KMS-11 (cell line): ENCODE measurements at regions not wholly inside any gene's neighbourhood (a gene's known extent, or its start where the extent isn't known, plus 50 kb on each side); places are given as distances from the start of the nearest gene placed in this dataset.

Experiments
- H2AFZ ChIP-seq: fragments of 200-600 bp; sonication (generic); 2 replicates; pipeline ENCODE4 v1.6.1; 2016; ENCODE audit warnings: antibody characterized with exemption, mixed run types, low read depth
- H3K27ac ChIP-seq: fragments of 200-600 bp; sonication (generic); 2 replicates; pipeline ENCODE4 v1.6.1; 2016; ENCODE audit warnings: mild to moderate bottlenecking, mixed run types
- H3K27me3 ChIP-seq: fragments of 200-600 bp; sonication (generic); 2 replicates; pipeline ENCODE4 v1.6.1; 2017; ENCODE audit warnings: mild to moderate bottlenecking, low read depth, mixed run types, moderate library complexity; ENCODE audit not compliant: insufficient read depth
- H3K36me3 ChIP-seq: fragments of 200-600 bp; sonication (generic); 2 replicates; pipeline ENCODE4 v1.6.1; 2017; ENCODE audit warnings: mild to moderate bottlenecking, mixed run types; ENCODE audit not compliant: insufficient read depth
- H3K4me1 ChIP-seq: fragments of 200-600 bp; sonication (generic); 2 replicates; pipeline ENCODE4 v1.6.1; 2016; ENCODE audit warnings: mild to moderate bottlenecking, low read depth, mixed run types; ENCODE audit not compliant: poor library complexity, severe bottlenecking
- H3K4me2 ChIP-seq: fragments of 200-600 bp; sonication (generic); 2 replicates; pipeline ENCODE4 v1.7.0; 2016; ENCODE audit warnings: mild to moderate bottlenecking, mixed run types
- H3K4me3 ChIP-seq: fragments of 200-600 bp; sonication (generic); IDR thresholded peaks from 2 replicates; pipeline ENCODE4 v1.6.1; 2017; ENCODE audit warnings: low read depth, low read length, mixed read lengths; ENCODE audit not compliant: insufficient read depth
- H3K79me2 ChIP-seq: fragments of 200-600 bp; sonication (generic); 2 replicates; pipeline ENCODE4 v1.6.1; 2016; ENCODE audit warnings: low read depth, mixed run types; ENCODE audit not compliant: insufficient read depth
- H3K9ac ChIP-seq: fragments of 200-600 bp; sonication (generic); 2 replicates; pipeline ENCODE4 v1.6.1; 2016; ENCODE audit warnings: mild to moderate bottlenecking, mixed run types
- H4K20me1 ChIP-seq: fragments of 200-600 bp; sonication (generic); 2 replicates; pipeline ENCODE4 v1.6.1; 2016; ENCODE audit warnings: mild to moderate bottlenecking, mixed run types; ENCODE audit not compliant: insufficient read depth
- TF ChIP-seq, protein P1 (sequence below): fragments of 200-600 bp; sonication (generic); conservative IDR thresholded peaks from 2 replicates; pipeline ENCODE4 v1.6.1; 2017; ENCODE audit warnings: low read depth, mild to moderate bottlenecking, antibody characterized with exemption, low read length, moderate library complexity, mixed read lengths

DNA sequence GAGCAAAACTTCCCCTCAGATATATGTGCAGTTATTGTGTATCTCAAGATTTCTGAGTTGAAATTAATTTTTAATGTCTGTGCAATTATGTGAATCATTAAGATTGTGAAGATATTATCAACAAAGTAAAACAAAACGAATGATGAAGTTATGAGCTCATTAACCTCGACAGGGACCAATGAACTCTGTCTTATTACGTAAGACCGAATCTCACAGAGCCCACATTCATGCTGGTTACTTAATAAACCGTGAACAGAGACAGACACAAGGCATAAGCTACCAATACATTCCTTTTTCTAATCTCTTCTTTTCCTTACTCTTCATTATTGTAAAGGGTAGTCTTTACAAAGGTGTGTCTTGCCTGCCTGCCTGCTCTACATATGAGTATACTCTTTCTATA, 568.7 kb downstream of the RPS29 start:
- TF ChIP-seq, protein P1, sequence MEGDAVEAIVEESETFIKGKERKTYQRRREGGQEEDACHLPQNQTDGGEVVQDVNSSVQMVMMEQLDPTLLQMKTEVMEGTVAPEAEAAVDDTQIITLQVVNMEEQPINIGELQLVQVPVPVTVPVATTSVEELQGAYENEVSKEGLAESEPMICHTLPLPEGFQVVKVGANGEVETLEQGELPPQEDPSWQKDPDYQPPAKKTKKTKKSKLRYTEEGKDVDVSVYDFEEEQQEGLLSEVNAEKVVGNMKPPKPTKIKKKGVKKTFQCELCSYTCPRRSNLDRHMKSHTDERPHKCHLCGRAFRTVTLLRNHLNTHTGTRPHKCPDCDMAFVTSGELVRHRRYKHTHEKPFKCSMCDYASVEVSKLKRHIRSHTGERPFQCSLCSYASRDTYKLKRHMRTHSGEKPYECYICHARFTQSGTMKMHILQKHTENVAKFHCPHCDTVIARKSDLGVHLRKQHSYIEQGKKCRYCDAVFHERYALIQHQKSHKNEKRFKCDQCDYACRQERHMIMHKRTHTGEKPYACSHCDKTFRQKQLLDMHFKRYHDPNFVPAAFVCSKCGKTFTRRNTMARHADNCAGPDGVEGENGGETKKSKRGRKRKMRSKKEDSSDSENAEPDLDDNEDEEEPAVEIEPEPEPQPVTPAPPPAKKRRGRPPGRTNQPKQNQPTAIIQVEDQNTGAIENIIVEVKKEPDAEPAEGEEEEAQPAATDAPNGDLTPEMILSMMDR: no peak
- no peak overlapping the region for H3K4me3 ChIP-seq
- H3K79me2 ChIP-seq: no peaks in the 10 kb centered on the region
- no peaks in the 10 kb centered on the region for H3K36me3 ChIP-seq
- H2AFZ ChIP-seq: no peak overlapping the region
- no peak overlapping the region for H3K27ac ChIP-seq
- H3K4me1 ChIP-seq: no peaks in the 10 kb centered on the region
- no peak overlapping the region for H3K9ac ChIP-seq
- H4K20me1 ChIP-seq: no peaks in the 10 kb centered on the region
- no peak overlapping the region for H3K4me2 ChIP-seq
- H3K27me3 ChIP-seq: no peaks in the 10 kb centered on the region

DNA sequence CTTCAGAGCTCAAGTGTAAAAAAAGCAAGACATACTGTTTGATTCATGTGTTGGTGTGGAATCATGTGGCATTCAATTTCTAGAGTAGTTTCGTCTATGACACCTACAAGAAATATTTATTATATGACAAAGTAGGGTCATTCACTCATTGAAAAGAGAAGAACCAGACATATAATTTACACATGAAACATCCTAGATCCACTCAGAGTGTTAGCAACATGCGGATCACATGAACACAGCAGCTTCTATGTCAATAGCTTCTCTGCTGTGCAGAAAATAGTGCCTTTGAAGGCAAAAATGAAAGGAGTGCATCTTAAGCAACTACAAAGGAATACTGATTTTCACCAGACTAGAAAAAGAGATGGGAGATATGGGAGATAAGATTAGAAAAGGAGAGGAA, 569.8 kb downstream of the RPS29 start:
- Histone ChIP-seq H3K4me1 (no peaks in the 10 kb centered on the region), H4K20me1 (no peaks in the 10 kb centered on the region), H3K27me3 (no peaks in the 10 kb centered on the region), H3K27ac (no peak overlapping the region), H3K9ac (no peak overlapping the region), H3K79me2 (no peaks in the 10 kb centered on the region), H2AFZ (no peak overlapping the region), H3K4me3 (no peak overlapping the region), H3K4me2 (no peak overlapping the region), H3K36me3 (no peaks in the 10 kb centered on the region)
- TF ChIP-seq, protein P1: no peak

DNA sequence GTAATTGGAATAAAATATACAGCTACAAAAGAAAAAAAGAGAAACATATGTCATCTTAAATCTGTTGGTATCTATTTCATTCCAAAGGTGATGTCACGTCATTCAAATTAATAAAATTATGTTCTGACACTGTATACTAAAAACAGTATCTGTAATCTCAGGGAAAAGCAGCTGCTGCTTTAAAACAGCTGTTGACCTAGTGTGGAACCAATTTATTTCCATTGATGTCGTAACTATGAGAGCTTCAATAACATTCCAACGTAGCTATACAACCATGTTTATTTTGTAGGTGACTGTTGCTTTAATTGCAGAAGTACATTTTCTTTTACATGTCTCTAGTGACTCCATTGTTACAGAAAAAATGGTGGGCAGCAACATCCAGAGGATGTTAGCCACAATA, 571.7 kb downstream of the RPS29 start:
- no peak overlapping the region for H2AFZ ChIP-seq
- H3K36me3 ChIP-seq: no peaks in the 10 kb centered on the region
- H3K4me1 ChIP-seq: no peaks in the 10 kb centered on the region
- H4K20me1 ChIP-seq: no peaks in the 10 kb centered on the region
- no peaks in the 10 kb centered on the region for H3K27me3 ChIP-seq
- H3K79me2 ChIP-seq: no peaks in the 10 kb centered on the region
- no peak overlapping the region for H3K4me2 ChIP-seq
- H3K9ac ChIP-seq: no peak overlapping the region
- TF ChIP-seq, protein P1: no peak
- no peak overlapping the region for H3K4me3 ChIP-seq
- no peak overlapping the region for H3K27ac ChIP-seq

DNA sequence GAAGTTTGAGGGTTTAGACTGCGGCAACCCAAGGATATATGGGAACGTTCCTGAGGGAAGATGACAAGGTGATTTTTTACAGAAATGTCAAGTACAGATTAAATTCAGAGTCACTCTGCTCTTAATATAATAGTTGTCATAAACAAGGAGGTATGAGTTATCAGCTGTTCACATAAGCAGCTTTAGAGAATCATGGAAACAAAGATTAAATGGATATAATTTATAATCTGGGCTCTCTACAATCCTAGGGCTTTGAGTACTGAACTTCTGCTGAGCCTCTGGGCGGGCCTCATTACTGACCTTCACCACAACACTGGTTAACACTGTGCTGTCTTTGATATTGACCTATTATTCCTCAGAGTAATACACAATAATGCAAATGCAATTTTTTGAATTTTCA, 577.8 kb downstream of the RPS29 start:
- Histone ChIP-seq H3K4me1 (no peaks in the 10 kb centered on the region), H2AFZ (no peak overlapping the region), H3K9ac (no peak overlapping the region), H4K20me1 (no peaks in the 10 kb centered on the region), H3K36me3 (no peaks in the 10 kb centered on the region), H3K79me2 (no peaks in the 10 kb centered on the region), H3K27ac (no peak overlapping the region), H3K27me3 (no peaks in the 10 kb centered on the region), H3K4me2 (no peak overlapping the region), H3K4me3 (no peak overlapping the region)
- TF ChIP-seq, protein P1: no peak

DNA sequence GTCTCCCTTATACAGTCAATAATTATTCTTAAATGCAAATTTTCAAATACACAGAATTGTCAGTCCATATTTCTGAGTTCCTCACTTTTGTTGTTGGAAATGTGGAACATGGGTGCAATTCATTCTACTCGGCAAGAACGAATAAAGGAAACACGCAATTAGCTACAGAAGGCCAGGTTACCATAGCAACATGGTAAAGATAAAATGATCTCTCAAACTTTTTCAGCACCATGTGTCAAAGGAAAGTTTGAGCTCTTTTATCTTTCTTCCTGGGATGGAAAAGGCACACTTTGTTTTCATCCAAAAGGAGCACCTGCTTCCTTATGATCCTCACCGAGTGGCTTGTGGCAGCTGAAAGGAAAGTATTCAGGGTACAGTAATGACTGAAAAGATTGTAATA, 595.0 kb downstream of the RPS29 start:
- no peak overlapping the region for H3K9ac ChIP-seq
- TF ChIP-seq, protein P1: no peak
- no peak overlapping the region for H2AFZ ChIP-seq
- H3K27ac ChIP-seq: no peak overlapping the region
- no peaks in the 10 kb centered on the region for H3K4me1 ChIP-seq
- no peaks in the 10 kb centered on the region for H3K79me2 ChIP-seq
- no peak overlapping the region for H3K4me2 ChIP-seq
- no peaks in the 10 kb centered on the region for H4K20me1 ChIP-seq
- H3K27me3 ChIP-seq: no peaks in the 10 kb centered on the region
- H3K4me3 ChIP-seq: no peak overlapping the region
- H3K36me3 ChIP-seq: no peaks in the 10 kb centered on the region
